CD4-positive, alpha-beta T cell (primary cell): ENCODE measurements at regions not wholly inside any gene's neighbourhood (a gene's known extent, or its start where the extent isn't known, plus 50 kb on each side); places are given as distances from the start of the nearest gene placed in this dataset.

ENCODE experiments used
- ATAC-seq: fragments of 200-7000 bp; cut with Tn5 transposase; one replicate; pipeline ENCODE4 v1.10.0; 2022; ENCODE audit warnings: mild to moderate bottlenecking; ENCODE audit not compliant: poor library complexity
- CTCF ChIA-PET: fragments of 350-600 bp; sonication (Branson Sonifier 250); formaldehyde crosslinking; loops from one replicate; lab custom pipeline; 2021; ENCODE audit warnings: antibody characterized with exemption, inconsistent platforms; lab: Charles Lee
- POLR2A ChIA-PET: fragments of 350-600 bp; sonication (Branson Sonifier 250); formaldehyde crosslinking; loops from one replicate; lab custom pipeline; 2021; ENCODE audit warnings: antibody characterized with exemption, inconsistent platforms; lab: Charles Lee
- DNase-seq, 14 experiments: peaks; one replicate each; pipeline ENCODE4 v3.0.0-alpha.2; 2013 to 2020; ENCODE audit warnings: mixed read lengths in 2 of 14
- H3K27ac ChIP-seq, 2 donors: one replicate each; pipeline versions ENCODE4 v1.5.1 to v1.7.0; 2013; ENCODE audit warnings: low read length in 2 of 2, low read depth in 1 of 2, mild to moderate bottlenecking in 1 of 2
- H3K27me3 ChIP-seq, 2 experiments: 1 replicate in 1 of 2; 2 replicates in 1 of 2; pipeline versions ENCODE4 v1.6.1 to v1.7.0; 2013; ENCODE audit warnings: low read length in 2 of 2, control low read depth in 1 of 2, mild to moderate bottlenecking in 1 of 2, moderate library complexity in 1 of 2; ENCODE audit not compliant: insufficient read depth in 2 of 2, control insufficient read depth in 1 of 2
- H3K36me3 ChIP-seq: one replicate; pipeline ENCODE4 v1.6.1; 2013; ENCODE audit warnings: low read length, control low read depth; ENCODE audit not compliant: insufficient read depth
- H3K4me1 ChIP-seq: one replicate; pipeline ENCODE4 v1.6.1; 2013; ENCODE audit warnings: low read length, control low read depth; ENCODE audit not compliant: insufficient read depth
- H3K4me3 ChIP-seq: one replicate; pipeline ENCODE4 v1.5.1; 2013; ENCODE audit warnings: mild to moderate bottlenecking, low read length, moderate library complexity
- H3K9me3 ChIP-seq, 2 experiments: 1 replicate in 1 of 2; 2 replicates in 1 of 2; pipeline versions ENCODE4 v1.6.1 to v1.7.0; 2013; ENCODE audit warnings: low read length in 2 of 2, mild to moderate bottlenecking in 2 of 2, control low read depth in 1 of 2, moderate library complexity in 1 of 2; ENCODE audit not compliant: control insufficient read depth in 1 of 2, insufficient read depth in 1 of 2
- H3K27ac Mint-ChIP-seq: one replicate; pipeline ENCODE4 v1.8.0; 2020; ENCODE audit warnings: mixed read lengths
- H3K27me3 Mint-ChIP-seq: one replicate; pipeline ENCODE4 v1.8.0; 2021; ENCODE audit warnings: mixed read lengths
- H3K36me3 Mint-ChIP-seq: one replicate; pipeline ENCODE4 v1.8.0; 2021; ENCODE audit warnings: low read depth, mixed read lengths
- H3K4me1 Mint-ChIP-seq: one replicate; pipeline ENCODE4 v1.8.0; 2021; ENCODE audit warnings: low read depth, mixed read lengths
- H3K4me3 Mint-ChIP-seq: one replicate; pipeline ENCODE4 v1.8.0; 2020; ENCODE audit warnings: mild to moderate bottlenecking, mixed read lengths
- H3K9me3 Mint-ChIP-seq: one replicate; pipeline ENCODE4 v1.8.0; 2020; ENCODE audit warnings: mixed read lengths
- CTCF ChIP-seq: fragments of 200-600 bp; IDR thresholded peaks from one replicate; pipeline ENCODE4 v1.8.0; 2022; ENCODE audit warnings: antibody characterized with exemption, mild to moderate bottlenecking
- intact Hi-C, 2 experiments: fragments of 100-400 bp; cut with DNase I in 1 of 2; cut with micrococcal nuclease in 1 of 2; formaldehyde crosslinking; loops; one replicate each; pipeline versions ENCODE4 v1.15.1 to v1.9.0; 2023 to 2025; cut with DNase I, micrococcal nuclease

GRCh38 chr20:5484346-5484745 lies 126.5 kb downstream of the GPCPD1 start:
- no peak overlapping the region for H3K4me3 ChIP-seq
- H3K27me3 Mint-ChIP-seq = peaks cover 23% of the 10 kb centered on the region
- H3K9me3 ChIP-seq = no peaks in the 10 kb centered on the region
- H3K27ac Mint-ChIP-seq = no peak overlapping the region
- ATAC-seq (no peak), DNase-seq (no peak)
- H3K36me3 ChIP-seq = no peaks in the 10 kb centered on the region
- intact Hi-C loops = no loop called here
- peaks cover 7% of the 10 kb centered on the region for H3K4me1 Mint-ChIP-seq
- H3K4me3 Mint-ChIP-seq = no peak overlapping the region
- POLR2A ChIA-PET = no interaction called here
- H3K36me3 Mint-ChIP-seq = no peaks in the 10 kb centered on the region
- no peaks in the 10 kb centered on the region for H3K4me1 ChIP-seq
- peaks cover 0 to 2% of the 10 kb centered on the region in 2 experiments for H3K27me3 ChIP-seq
- CTCF ChIA-PET = no interaction called here
- no peak for TF ChIP-seq CTCF
- no peaks in the 10 kb centered on the region for H3K9me3 Mint-ChIP-seq
- no peak overlapping the region for H3K27ac ChIP-seq

GRCh38 chr20:5482791-5483190 lies 128.0 kb downstream of the GPCPD1 start:
- H3K27me3 Mint-ChIP-seq = peaks cover 13% of the 10 kb centered on the region
- no peak overlapping the region for H3K27ac Mint-ChIP-seq
- intact Hi-C loops = no loop called here
- peaks cover 0 to 2% of the 10 kb centered on the region in 2 experiments for H3K27me3 ChIP-seq
- no peak for DNase-seq
- no peaks in the 10 kb centered on the region for H3K36me3 ChIP-seq
- H3K4me3 Mint-ChIP-seq = no peak overlapping the region
- H3K4me1 ChIP-seq = no peaks in the 10 kb centered on the region
- no peaks in the 10 kb centered on the region for H3K9me3 ChIP-seq
- CTCF ChIA-PET = no interaction called here
- no peaks in the 10 kb centered on the region for H3K36me3 Mint-ChIP-seq
- POLR2A ChIA-PET = no interaction called here
- no peak for TF ChIP-seq CTCF
- peaks cover 7% of the 10 kb centered on the region for H3K4me1 Mint-ChIP-seq
- H3K27ac ChIP-seq = no peak overlapping the region
- H3K4me3 ChIP-seq = no peak overlapping the region
- ATAC-seq = no peak
- no peaks in the 10 kb centered on the region for H3K9me3 Mint-ChIP-seq

- TF ChIP-seq CTCF = no peak
- ChIA-PET POLR2A (no interaction called here), CTCF (interaction anchor here (0.5 kb wide), 1 partner anchor 661 kb away, joined by 3 read pairs; no protein-coding TSS in a partner anchor)
- Histone ChIP-seq H3K27ac (no peak overlapping the region), H3K4me1 (no peaks in the 10 kb centered on the region), H3K36me3 (no peaks in the 10 kb centered on the region), H3K27me3 (peaks cover 0 to 2% of the 10 kb centered on the region in 2 experiments), H3K4me3 (no peak overlapping the region), H3K9me3 (no peaks in the 10 kb centered on the region)
- Mint-ChIP-seq H3K4me1 (peaks cover 4% of the 10 kb centered on the region), H3K27ac (no peak overlapping the region), H3K4me3 (no peak overlapping the region), H3K36me3 (no peaks in the 10 kb centered on the region), H3K9me3 (no peaks in the 10 kb centered on the region), H3K27me3 (peaks cover 4% of the 10 kb centered on the region)
- no peak for ATAC-seq
- DNase-seq = no peak
- intact Hi-C loops = no loop called here
These were observed 128.9 kb downstream of the GPCPD1 start for GRCh38 chr20:5481872-5482271.
